H7 (cell line): ENCODE measurements at regions not wholly inside any gene's neighbourhood (a gene's known extent, or its start where the extent isn't known, plus 50 kb on each side); places are given as distances from the start of the nearest gene placed in this dataset.
"Not testable (repeated sequence)": the region's sequence is repeated elsewhere in the genome, so short reads cannot be mapped to it uniquely, and the experiment has no call there.

Source experiments
- DNase-seq: peaks from one replicate; pipeline ENCODE4 v3.0.0; 2012
- H3K27me3 ChIP-seq: 2 replicates; pipeline ENCODE4 v1.6.0; 2011; ENCODE audit warnings: mild to moderate bottlenecking, low read length; ENCODE audit not compliant: control insufficient read depth, insufficient read depth
- H3K36me3 ChIP-seq: replicated peaks from 2 replicates; pipeline ENCODE4 v1.5.1; 2011; ENCODE audit warnings: low read length; ENCODE audit not compliant: control insufficient read depth, insufficient read depth
- H3K4me3 ChIP-seq: 2 replicates; pipeline ENCODE4 v1.5.1; 2011; ENCODE audit warnings: low read depth, mild to moderate bottlenecking, control low read depth, low read length, moderate library complexity; ENCODE audit not compliant: insufficient read depth

GRCh38 chr2:97348265-97348664 is 235.3 kb downstream of the ANKRD36 start:
- DNase-seq = peak; percentile 44
- no peak overlapping the region for H3K4me3 ChIP-seq
- no peaks in the 10 kb centered on the region for H3K27me3 ChIP-seq
- no peaks in the 10 kb centered on the region for H3K36me3 ChIP-seq

- not testable (repeated sequence) for H3K4me3 ChIP-seq, DNase-seq, H3K27me3 ChIP-seq, H3K36me3 ChIP-seq
Observed at GRCh38 chr2:97344937-97345336, 232.0 kb downstream of the ANKRD36 start.

- DNase-seq, H3K4me3 ChIP-seq, H3K27me3 ChIP-seq, H3K36me3 ChIP-seq: not testable (repeated sequence)
Observed at GRCh38 chr2:97333674-97334073, 220.7 kb downstream of the ANKRD36 start.

- not testable (repeated sequence) for H3K4me3 ChIP-seq, H3K27me3 ChIP-seq, DNase-seq, H3K36me3 ChIP-seq
Observed at GRCh38 chr2:97332184-97332583, 219.2 kb downstream of the ANKRD36 start.

GRCh38 chr2:97321936-97322713 is 209.2 kb downstream of the ANKRD36 start:
- not testable (repeated sequence) for H3K36me3 ChIP-seq, H3K27me3 ChIP-seq, DNase-seq, H3K4me3 ChIP-seq

GRCh38 chr2:97315358-97315757 is 202.4 kb downstream of the ANKRD36 start:
- H3K4me3 ChIP-seq, DNase-seq, H3K36me3 ChIP-seq, H3K27me3 ChIP-seq: not testable (repeated sequence)

GRCh38 chr2:97312426-97312825 is 199.5 kb downstream of the ANKRD36 start:
- DNase-seq, H3K4me3 ChIP-seq, H3K27me3 ChIP-seq, H3K36me3 ChIP-seq: not testable (repeated sequence)

GRCh38 chr2:97305426-97305825 is 192.5 kb downstream of the ANKRD36 start:
- not testable (repeated sequence) for H3K27me3 ChIP-seq, DNase-seq, H3K4me3 ChIP-seq, H3K36me3 ChIP-seq

- DNase-seq, H3K4me3 ChIP-seq, H3K27me3 ChIP-seq, H3K36me3 ChIP-seq: not testable (repeated sequence)
Observed at GRCh38 chr2:97302881-97303280, 189.9 kb downstream of the ANKRD36 start.

GRCh38 chr2:97301771-97302170 is 188.8 kb downstream of the ANKRD36 start:
- DNase-seq, H3K36me3 ChIP-seq, H3K27me3 ChIP-seq, H3K4me3 ChIP-seq: not testable (repeated sequence)
